Mucosa of stomach (tissue), 1 donor: ENCODE measurements at regions not wholly inside any gene's neighbourhood (a gene's known extent, or its start where the extent isn't known, plus 50 kb on each side); places are given as distances from the start of the nearest gene placed in this dataset.

Experiments
- H3K27me3 ChIP-seq: one replicate; pipeline ENCODE4 v1.7.0; 2013; ENCODE audit warnings: mild to moderate bottlenecking, low read length; ENCODE audit not compliant: control insufficient read depth, insufficient read depth
- H3K36me3 ChIP-seq: one replicate; pipeline ENCODE4 v1.7.0; 2013; ENCODE audit warnings: low read length; ENCODE audit not compliant: control insufficient read depth, insufficient read depth
- H3K4me1 ChIP-seq: one replicate; pipeline ENCODE4 v1.7.0; 2013; ENCODE audit warnings: mild to moderate bottlenecking, low read length; ENCODE audit not compliant: control insufficient read depth, insufficient read depth
- H3K4me3 ChIP-seq: one replicate; pipeline ENCODE4 v1.7.0; 2013; ENCODE audit warnings: low read length
- H3K9ac ChIP-seq: one replicate; pipeline ENCODE4 v1.7.0; 2013; ENCODE audit warnings: mild to moderate bottlenecking, low read length, moderate library complexity
- H3K9me3 ChIP-seq: one replicate; pipeline ENCODE4 v1.7.0; 2013; ENCODE audit warnings: mild to moderate bottlenecking, low read length, moderate library complexity; ENCODE audit not compliant: control insufficient read depth
- donor health status: Pancreatic carcinoma.

- Histone ChIP-seq H3K4me3 (no peak overlapping the region), H3K9me3 (no peaks in the 10 kb centered on the region), H3K27me3 (no peaks in the 10 kb centered on the region), H3K4me1 (no peaks in the 10 kb centered on the region), H3K9ac (no peak overlapping the region), H3K36me3 (no peaks in the 10 kb centered on the region)
Measured at GRCh38 chr20:39571171-39571570, 609.0 kb downstream of the DHX35 start.

GRCh38 chr20:39568109-39568508 is 606.0 kb downstream of the DHX35 start:
- Histone ChIP-seq H3K27me3 (no peaks in the 10 kb centered on the region), H3K36me3 (no peaks in the 10 kb centered on the region), H3K9ac (no peak overlapping the region), H3K4me1 (no peaks in the 10 kb centered on the region), H3K9me3 (no peaks in the 10 kb centered on the region), H3K4me3 (no peak overlapping the region)

GRCh38 chr20:39563349-39563748 is 601.2 kb downstream of the DHX35 start:
- Histone ChIP-seq H3K4me1 (no peaks in the 10 kb centered on the region), H3K9ac (no peak overlapping the region), H3K4me3 (no peak overlapping the region), H3K36me3 (no peaks in the 10 kb centered on the region), H3K27me3 (no peaks in the 10 kb centered on the region), H3K9me3 (no peaks in the 10 kb centered on the region)

- H3K4me3 ChIP-seq: no peak overlapping the region
- no peaks in the 10 kb centered on the region for H3K36me3 ChIP-seq
- no peaks in the 10 kb centered on the region for H3K4me1 ChIP-seq
- no peaks in the 10 kb centered on the region for H3K27me3 ChIP-seq
- H3K9me3 ChIP-seq: no peaks in the 10 kb centered on the region
- H3K9ac ChIP-seq: no peak overlapping the region
Measured at GRCh38 chr20:39554341-39554740, 592.2 kb downstream of the DHX35 start.

GRCh38 chr20:39553120-39553519 is 591.0 kb downstream of the DHX35 start:
- Histone ChIP-seq H3K9ac (no peak overlapping the region), H3K9me3 (no peaks in the 10 kb centered on the region), H3K4me1 (no peaks in the 10 kb centered on the region), H3K4me3 (no peak overlapping the region), H3K27me3 (no peaks in the 10 kb centered on the region), H3K36me3 (no peaks in the 10 kb centered on the region)

GRCh38 chr20:39549733-39550132 is 587.6 kb downstream of the DHX35 start:
- no peak overlapping the region for H3K4me3 ChIP-seq
- no peaks in the 10 kb centered on the region for H3K27me3 ChIP-seq
- H3K9ac ChIP-seq: no peak overlapping the region
- H3K36me3 ChIP-seq: no peaks in the 10 kb centered on the region
- H3K4me1 ChIP-seq: no peaks in the 10 kb centered on the region
- no peaks in the 10 kb centered on the region for H3K9me3 ChIP-seq

GRCh38 chr20:39547546-39548408 is 585.6 kb downstream of the DHX35 start:
- H3K4me1 ChIP-seq: no peaks in the 10 kb centered on the region
- H3K27me3 ChIP-seq: no peaks in the 10 kb centered on the region

GRCh38 chr20:39541136-39541803 is 579.1 kb downstream of the DHX35 start:
- H3K9me3 ChIP-seq: no peaks in the 10 kb centered on the region
- H3K4me1 ChIP-seq: no peaks in the 10 kb centered on the region
- H3K4me3 ChIP-seq: no peak overlapping the region
- no peak overlapping the region for H3K9ac ChIP-seq
- H3K27me3 ChIP-seq: no peaks in the 10 kb centered on the region
- no peaks in the 10 kb centered on the region for H3K36me3 ChIP-seq

More at GRCh38 chr20:39547546-39548408, 585.6 kb downstream of the DHX35 start:
- H3K9me3 ChIP-seq: no peaks in the 10 kb centered on the region
- H3K9ac ChIP-seq: no peak overlapping the region
- no peaks in the 10 kb centered on the region for H3K36me3 ChIP-seq
- no peak overlapping the region for H3K4me3 ChIP-seq

GRCh38 chr20:39538317-39538716 is 576.2 kb downstream of the DHX35 start:
- Histone ChIP-seq H3K36me3 (no peaks in the 10 kb centered on the region), H3K4me1 (no peaks in the 10 kb centered on the region), H3K9ac (no peak overlapping the region), H3K4me3 (no peak overlapping the region), H3K9me3 (no peaks in the 10 kb centered on the region), H3K27me3 (no peaks in the 10 kb centered on the region)

- Histone ChIP-seq H3K4me3 (no peak overlapping the region), H3K9ac (no peak overlapping the region), H3K9me3 (no peaks in the 10 kb centered on the region), H3K36me3 (no peaks in the 10 kb centered on the region), H3K4me1 (no peaks in the 10 kb centered on the region), H3K27me3 (no peaks in the 10 kb centered on the region)
Measured at GRCh38 chr20:39535301-39535700, 573.2 kb downstream of the DHX35 start.

GRCh38 chr20:39534846-39535245 is 572.7 kb downstream of the DHX35 start:
- H3K36me3 ChIP-seq: no peaks in the 10 kb centered on the region
- no peaks in the 10 kb centered on the region for H3K4me1 ChIP-seq
- no peaks in the 10 kb centered on the region for H3K27me3 ChIP-seq
- H3K4me3 ChIP-seq: no peak overlapping the region
- H3K9me3 ChIP-seq: no peaks in the 10 kb centered on the region
- no peak overlapping the region for H3K9ac ChIP-seq

GRCh38 chr20:39533858-39534257 is 571.7 kb downstream of the DHX35 start:
- Histone ChIP-seq H3K27me3 (no peaks in the 10 kb centered on the region), H3K4me1 (no peaks in the 10 kb centered on the region), H3K4me3 (no peak overlapping the region), H3K9ac (no peak overlapping the region), H3K36me3 (no peaks in the 10 kb centered on the region), H3K9me3 (no peaks in the 10 kb centered on the region)
